PC-9 (cell line): ENCODE measurements at regions not wholly inside any gene's neighbourhood (a gene's known extent, or its start where the extent isn't known, plus 50 kb on each side); places are given as distances from the start of the nearest gene placed in this dataset.

Experiments
- CTCF ChIP-seq: fragments of 200-600 bp; sonication (generic); conservative IDR thresholded peaks from 2 replicates; pipeline ENCODE4 v1.6.1; 2017; ENCODE audit warnings: mixed run types, antibody characterized with exemption, mild to moderate bottlenecking, moderate library complexity
- EZH2 ChIP-seq: fragments of 200-600 bp; sonication (generic); IDR thresholded peaks from 2 replicates; pipeline ENCODE4 v1.8.0; 2017; ENCODE audit warnings: antibody characterized with exemption, low read depth

GRCh38 chr4:41427931-41428600 lies 109.9 kb upstream of the LIMCH1 start:
- TF ChIP-seq CTCF (no peak), EZH2 (no peak)
